ENCODE measurements at regions not wholly inside any gene's neighbourhood (a gene's known extent, or its start where the extent isn't known, plus 50 kb on each side); places are given as distances from the start of the nearest gene placed in this dataset.
"Not testable (repeated sequence)": the region's sequence is repeated elsewhere in the genome, so short reads cannot be mapped to it uniquely, and the experiment has no call there.

DNA sequence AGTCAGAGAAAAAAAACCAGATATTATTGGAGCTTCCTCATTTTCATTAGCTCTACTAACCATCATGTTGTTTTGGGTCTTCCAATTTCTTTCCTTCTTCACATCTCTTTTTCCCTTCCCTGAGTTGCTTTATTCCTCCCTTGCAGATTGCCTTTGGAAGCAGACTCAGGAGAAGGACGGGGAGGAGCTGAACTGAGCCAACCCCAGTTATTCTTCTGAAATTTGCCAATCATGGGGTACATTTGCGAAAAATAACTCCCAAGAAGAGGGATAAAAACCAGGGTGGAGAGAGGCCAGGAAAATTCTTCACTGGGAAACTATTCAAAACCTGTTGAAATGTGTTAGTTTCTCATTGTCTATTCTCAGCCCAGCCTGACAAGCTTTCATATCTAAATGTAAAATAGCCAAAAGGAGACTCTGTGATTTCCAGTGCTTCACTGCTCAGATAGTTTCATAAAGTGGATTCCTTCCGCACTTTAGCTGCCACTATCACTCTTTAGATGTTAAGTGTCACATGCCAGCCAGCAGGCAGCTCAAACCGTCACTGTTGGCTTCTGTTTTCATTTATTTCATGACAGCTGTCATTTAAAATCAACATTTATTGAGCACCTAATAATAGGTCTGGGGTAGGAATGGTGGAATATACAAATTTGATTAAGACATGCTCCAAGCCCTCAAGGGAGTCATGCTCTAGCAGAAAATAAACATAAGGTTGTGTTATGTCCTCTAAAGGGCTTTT is 204.5 kb downstream of the SREK1 start:
- no peak for DNase-seq (ENCODE audit: low read depth, low spot score)

DNA sequence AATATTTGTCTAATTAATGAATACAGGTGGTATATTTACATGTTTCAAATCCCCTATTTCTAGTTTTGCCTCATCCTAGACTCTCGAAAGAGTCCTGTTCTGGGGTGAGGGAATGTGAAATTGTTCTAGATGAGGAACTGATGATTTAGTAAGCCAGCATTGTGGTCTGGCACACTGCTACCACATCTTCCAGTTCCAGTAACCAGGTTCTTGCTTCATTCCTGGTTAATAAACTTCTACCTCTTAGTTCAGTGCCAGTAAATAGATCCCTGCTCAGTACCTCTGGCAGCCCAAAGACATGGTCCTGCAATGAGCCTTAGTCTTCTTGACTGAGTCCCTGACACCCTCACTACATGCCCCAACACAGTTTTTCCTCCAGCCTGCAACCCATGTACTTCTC is 207.7 kb downstream of the SREK1 start:
- DNase-seq (ENCODE audit: low read depth, low spot score) = peak; percentile 21

DNA sequence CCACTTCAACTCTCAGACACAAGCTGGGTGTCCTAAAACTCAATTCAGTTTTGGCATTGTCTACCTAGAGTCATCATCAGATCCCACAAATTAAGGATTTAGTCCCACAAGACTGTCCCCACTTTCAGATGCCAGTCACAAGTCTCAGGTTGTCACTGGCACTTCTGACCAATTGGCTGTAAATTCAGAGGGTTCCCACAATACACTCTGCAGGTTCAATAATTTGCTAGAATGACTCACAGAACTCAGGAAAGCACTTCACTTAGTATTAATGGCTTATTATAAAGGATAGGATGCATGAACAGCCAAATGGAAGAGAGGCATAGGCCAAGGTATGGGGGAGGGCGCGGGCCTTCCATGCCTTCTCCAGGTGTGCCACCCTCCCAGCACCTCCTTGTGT is 209.1 kb downstream of the SREK1 start:
- no peak for DNase-seq (ENCODE audit: low read depth, low spot score)

DNA sequence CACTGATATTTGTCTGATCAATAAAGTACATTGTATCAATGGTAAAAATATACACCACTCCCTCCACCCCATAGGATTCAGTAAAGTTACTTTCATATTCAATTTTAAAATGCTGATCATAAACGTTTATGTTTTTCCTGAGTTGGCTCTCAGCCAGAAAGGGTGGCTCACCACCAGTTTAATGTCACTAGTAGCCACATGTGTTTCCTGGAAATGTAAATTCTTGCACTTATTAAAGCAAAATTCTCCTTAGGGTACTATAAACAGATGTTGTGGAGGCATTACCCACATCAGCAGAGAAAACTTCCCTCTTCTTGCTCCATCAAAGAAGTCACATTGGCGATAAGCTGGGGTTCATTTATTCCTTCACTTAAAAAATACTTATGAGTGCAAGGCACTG is 210.3 kb downstream of the SREK1 start:
- no peak for DNase-seq (ENCODE audit: low read depth, low spot score)

DNA sequence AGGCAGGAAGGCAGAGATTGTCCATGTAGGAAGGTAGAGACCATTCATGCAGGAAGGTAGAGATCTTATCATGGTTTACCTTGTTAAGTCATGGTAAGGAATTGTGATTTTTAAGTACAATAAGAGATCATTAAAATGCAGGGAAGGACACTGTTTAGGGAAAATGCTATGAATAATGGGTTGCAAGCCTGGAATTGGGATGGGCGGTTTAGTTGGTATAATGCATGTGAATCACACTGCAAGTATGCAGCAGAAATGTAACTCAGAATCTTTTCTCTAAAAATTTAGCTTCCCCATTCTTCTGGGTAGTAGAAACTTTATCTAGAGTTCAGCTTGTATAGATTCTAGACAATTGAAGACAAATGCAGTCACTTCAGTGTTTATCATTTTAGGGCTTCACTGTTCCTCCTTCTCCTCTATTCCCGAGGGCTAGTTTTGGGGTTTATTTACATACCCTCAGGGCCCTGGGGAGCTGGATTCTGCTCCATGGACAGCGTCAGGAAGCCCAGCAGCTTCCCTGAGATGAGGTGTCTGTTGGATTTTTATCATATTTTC is 212.0 kb downstream of the SREK1 start:
- DNase-seq (ENCODE audit: low read depth, low spot score) = peak; percentile 63

DNA sequence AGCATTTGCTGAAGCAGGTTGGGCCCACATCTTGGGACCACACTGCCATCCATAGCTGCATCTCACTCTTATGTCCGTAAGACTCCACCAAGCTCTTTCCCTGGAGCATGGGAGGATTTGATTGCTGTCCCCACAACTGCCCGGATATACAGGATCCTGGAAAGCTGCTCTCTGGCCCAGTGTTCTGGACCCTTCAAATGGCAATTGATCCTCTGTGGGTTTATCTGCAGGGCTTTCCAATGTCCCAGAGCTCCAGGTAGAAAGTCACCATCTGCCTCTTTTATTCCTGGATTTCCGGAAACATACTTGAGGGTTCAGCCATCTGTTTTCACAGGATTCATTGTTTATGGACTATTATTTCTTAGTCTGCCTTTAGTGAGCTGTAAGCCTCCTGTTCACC is 214.6 kb downstream of the SREK1 start:
- no peak for DNase-seq (ENCODE audit: low read depth, low spot score)

DNA sequence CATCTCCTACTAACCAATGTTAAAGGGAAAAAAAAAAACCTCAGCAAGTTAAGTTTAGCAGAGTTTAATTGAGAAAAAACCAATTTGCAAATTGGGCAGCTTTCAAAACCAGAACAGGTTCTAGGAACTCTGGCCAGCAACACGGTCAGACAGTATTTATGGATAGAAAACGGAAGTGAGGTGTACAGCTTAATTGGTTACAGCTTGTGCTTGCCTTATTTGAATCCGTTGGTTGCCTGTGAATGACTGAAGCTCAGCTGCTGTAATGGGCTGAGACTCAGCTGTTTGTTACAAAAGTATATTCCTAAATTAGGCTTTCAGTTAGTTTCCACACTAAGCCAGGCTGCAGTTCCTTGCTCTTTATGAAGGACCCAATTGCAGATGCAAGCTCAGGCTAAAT is 217.0 kb downstream of the SREK1 start:
- DNase-seq (ENCODE audit: low read depth, low spot score) = no peak

DNA sequence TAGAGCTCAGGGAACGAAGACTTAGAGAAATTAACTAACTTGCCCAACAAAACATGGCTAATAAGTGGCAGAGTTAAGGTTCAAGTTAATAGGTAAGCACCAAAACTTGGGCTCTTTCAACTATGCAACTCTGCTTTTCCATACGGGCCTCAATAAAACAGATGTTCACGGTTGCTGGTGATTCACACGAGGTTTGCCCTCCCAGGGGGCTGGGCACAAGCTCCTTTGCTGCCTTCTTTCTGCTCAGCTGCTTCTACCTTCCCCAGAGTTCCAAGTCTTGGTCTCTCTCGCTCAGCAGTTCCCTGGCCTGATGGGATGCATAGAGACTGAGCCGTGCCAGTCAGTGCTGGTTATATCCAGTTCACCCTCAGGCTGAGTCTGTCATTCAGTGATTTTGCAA is 217.9 kb downstream of the SREK1 start:
- DNase-seq (ENCODE audit: low read depth, low spot score) = no peak

DNA sequence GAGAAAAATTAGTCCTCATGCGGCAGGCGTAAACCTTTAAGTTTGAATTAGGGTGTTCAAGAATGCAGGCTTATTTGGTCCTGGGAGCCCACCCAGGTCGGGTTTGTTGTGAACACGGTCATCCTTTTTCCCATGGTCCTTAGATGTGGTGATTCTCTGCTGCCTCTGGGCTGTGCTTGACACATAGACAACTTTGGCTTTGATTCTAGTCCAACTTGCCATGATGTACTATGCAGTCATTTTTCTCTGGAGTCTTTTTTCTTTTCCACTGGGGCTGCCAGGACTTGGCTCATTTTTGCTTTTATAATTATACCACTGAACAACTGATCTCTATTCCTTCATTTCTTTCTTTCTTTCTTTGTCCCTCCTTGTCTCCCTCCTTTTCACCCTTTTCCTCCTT is 218.6 kb downstream of the SREK1 start:
- DNase-seq (ENCODE audit: low read depth, low spot score) = peak; percentile 28

DNA sequence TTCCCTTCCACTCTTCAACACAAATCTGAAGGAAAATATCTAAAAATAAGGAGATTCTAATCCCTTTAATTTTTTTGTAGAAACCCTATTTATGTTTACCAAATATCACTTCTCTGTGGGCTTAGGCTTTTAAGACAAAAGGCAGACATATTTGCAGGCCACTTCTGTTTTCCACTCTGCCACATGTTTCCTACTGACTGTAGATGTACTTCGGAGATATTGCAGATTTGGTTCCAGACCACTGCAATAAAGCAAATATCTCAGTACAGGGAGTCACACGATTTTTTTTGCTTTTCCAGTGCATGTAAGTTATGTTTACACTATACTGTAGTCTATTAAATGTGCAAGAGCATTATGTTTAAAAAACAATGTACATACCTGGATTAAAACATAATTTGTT is 219.0 kb downstream of the SREK1 start:
- DNase-seq (ENCODE audit: low read depth, low spot score) = no peak

DNA sequence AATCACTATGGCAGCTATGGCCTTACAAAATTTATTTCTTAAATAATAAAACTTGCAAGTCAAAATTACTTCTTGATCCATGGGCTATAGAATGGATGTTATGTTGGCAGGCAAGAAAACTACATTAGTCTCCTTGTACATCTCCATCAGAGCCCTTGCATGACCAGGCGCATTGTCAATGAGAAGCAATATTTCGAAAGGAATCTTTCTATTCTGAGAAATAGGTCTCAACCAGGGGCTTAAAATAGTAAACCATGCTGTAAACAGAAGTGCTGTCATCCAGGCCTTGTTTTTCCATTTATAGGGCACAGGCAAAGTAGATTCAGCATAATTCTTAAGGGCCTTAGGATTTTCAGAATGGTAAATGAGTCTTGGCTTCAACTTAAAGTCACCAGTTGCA is 220.1 kb downstream of the SREK1 start:
- no peak for DNase-seq (ENCODE audit: low read depth, low spot score)

DNA sequence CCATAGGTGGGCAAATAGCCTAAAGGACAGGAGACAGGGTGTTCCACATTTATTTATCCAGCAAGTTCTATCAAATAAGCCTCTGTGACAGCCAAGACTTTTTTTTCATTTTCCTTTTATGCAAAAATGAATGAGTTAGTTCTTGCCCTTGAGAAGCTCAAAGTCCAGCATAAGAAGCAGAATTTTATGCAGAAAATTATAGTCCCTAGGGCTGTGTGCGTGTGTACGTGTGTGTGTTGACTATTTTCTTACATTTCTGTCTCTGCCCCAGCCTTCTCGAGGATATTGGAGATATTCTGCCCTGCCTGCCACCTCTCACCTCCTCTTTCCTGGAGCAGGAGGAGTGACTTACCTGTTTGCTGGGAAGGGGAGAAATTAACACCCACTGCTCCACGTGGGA is 221.9 kb downstream of the SREK1 start:
- no peak for DNase-seq (ENCODE audit: low read depth, low spot score)

DNA sequence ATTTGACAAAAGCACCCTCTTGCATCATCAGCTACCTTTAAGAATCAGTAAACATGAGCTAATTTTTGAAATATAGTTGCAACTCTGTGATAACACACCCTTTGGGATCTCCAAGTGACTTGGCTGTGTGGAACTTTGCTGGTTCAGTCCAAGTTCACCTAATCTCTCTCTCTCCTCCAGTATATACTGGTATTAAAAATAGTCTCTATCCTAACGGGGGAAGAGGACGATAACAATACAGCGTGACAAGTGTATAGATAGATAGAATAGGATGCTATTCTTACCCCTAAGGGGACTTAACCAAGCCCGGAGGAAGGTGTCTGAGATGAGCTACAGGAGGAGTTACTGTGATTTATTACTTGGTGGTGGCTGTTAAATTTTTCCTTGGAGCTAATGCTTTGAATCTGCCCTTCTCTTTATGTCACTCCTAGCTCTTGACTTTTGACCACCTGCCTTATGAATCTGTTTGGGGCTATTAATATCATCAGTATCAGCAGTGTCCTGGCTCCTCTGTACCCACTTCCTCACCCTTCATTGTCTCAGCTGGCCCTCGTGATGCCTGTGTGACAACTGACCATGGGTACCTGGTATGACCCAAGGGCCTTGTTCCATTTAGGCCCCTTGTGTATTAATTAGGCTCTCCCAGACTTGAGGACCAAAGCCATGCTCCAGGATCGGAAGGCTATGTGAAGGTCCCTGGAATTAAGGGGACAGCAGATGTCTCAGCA is 223.9 kb downstream of the SREK1 start:
- DNase-seq (ENCODE audit: low read depth, low spot score) = no peak

DNA sequence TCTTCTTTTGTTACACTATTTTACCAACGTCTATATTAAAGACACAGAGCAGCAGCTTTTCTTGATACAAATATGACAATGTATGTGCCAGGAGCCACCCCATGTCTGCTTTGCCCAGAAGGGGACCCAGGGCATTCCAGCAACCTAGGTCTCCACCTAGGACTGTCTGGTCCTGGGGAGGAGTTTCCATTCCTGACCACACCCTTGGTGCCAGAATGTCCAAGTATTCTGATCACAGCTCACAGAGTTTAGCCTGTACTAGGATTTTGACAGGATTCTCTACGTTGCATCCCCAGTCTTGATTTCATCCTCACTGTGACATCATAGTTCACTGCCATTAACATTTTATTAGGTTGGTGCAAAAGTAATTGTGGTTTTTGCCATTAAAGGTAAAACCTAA is 224.7 kb downstream of the SREK1 start:
- DNase-seq (ENCODE audit: low read depth, low spot score) = no peak

DNA sequence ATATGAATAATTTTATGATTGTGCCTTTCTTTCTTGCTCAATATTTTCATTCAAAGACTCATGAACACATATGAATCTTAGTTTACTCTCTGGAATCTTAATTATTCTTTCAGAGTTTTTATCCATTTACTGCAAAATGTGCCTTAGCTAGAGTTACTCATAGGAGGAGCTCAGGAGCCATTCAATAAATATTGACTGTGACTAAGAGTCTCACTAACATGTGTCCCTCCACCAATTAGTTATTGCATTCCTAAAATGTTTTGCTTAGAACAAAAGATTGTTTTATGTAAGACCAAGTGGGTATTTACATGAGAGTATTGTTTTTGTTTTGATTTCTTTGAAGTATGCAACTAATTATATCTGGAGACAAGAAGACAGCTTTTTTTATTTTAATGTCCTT is 218.4 kb upstream of the MAST4 start:
- DNase-seq (ENCODE audit: low read depth, low spot score) = no peak

DNA sequence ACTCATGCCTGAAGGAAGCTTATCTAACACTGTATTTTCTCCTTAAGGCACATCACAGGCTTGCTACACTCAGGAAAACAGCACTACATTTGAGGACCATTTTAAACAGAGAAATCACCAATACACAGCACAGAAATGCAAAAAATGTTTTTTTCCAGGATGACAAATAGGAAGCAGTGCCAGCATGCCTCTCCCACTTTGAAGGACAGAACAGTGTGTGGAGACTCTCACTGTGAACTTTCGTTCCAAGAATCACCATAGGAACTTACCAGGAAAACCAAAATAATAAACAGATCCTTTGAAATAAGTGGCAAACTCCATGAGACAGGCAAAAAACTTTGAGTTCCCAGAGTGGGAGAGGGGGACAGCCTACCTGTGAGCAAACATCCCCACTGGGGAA is 217.8 kb upstream of the MAST4 start:
- peak; percentile 25 for DNase-seq (ENCODE audit: low read depth, low spot score)

DNA sequence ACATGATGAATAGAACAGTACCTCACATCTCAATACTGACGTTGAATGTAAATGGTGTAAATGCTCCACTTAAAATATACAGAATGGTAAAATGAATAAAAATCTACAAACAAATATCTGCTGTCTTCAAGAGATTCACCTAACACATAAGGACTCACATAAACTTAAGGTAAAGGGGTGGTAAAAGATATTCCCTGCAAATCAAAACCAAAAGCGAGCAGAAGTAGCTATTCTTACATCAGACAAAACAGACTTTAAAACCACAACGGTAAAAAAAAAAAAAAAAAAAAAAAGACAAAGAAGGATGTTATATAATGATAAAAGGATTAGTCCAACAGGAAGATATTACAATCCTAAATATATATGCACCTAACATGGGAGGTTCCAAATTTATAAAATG is 214.0 kb upstream of the MAST4 start:
- DNase-seq (ENCODE audit: low read depth, low spot score) = no peak

DNA sequence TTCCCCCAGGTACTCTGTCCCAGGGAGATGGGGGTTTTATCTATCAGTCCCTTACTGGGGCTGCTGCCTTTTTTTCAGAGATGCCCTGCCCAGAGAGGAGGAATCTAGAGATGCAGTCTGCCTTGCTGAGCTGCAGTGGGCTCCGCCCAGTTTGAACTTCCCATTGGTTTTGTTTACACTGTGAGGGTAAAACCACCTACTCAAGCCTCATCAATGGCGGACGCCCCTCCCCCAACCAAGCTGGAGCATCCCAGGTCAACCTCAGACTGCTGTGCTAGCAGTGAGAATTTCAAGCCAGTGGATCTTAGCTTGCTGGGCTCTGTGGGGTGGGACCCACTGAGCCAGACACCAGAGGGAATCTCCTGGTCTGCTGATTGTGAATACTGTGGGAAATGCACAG is 191.0 kb upstream of the MAST4 start:
- not testable (repeated sequence) for DNase-seq (ENCODE audit: low read depth, low spot score)

DNA sequence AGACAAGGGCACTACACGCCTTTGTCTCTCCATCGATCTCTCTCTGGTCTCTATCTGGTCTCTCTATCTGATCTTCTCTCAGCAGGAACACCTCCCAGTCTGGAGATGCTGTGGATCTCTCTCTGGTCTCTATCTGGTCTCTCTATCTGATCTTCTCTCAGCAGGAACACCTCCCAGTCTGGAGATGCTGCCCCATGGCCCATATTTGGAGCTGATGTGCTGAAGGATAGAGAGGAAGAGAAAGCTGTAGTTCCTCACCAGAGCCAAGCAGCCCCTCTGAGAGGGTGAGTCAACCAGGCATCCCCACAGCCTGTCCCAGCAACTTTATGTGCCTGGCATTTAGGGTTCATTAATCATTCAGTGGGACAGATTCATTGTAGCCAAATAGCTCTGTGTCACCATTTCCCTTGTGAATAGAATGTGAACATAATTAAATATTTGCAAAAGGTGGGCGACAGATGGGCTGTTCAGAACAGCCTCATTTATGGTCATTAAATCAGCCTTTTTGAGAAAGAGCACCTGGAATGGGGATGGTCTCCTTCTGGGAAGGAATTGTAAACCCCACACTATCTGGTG is 189.3 kb upstream of the MAST4 start:
- DNase-seq (ENCODE audit: low read depth, low spot score) = peak; percentile 66

DNA sequence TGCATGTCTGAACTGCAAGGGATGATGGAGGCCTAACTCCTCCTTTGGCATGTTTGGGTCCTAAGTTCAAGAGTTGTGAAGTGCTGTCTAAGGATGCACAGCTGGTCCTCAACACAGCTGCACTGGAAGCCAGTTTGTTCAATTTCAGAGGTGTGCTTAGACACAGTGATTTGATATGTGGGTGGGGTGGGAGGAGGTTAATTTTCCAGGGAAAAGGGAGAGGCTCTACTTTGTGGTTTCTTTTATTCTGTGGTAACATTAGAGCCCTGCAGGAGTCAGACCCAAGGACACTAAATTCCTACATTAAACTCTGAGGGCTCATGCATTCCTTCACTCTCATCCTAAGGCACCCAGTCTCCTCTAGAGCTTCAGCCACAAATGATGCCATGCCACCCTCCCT is 188.4 kb upstream of the MAST4 start:
- DNase-seq (ENCODE audit: low read depth, low spot score) = no peak

DNA sequence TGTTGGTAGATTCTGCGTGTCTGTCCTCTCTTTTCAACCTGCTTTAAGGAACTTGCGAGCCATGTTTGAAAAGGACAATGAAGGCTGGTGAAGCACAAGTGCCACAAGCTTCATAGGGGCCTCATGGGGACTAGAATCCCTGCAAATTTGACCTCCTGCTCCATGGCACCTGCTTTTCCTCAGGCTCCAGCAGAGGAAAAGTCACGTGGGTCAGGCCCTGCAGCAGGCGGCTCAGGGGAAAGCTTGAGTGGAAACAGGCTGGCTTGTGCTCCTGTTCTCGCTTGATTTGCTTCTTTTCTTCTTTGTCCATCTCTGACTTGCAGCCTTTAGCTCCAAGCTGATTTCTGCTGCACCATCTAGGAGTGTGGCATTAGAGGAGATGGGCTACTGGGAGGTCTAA is 187.6 kb upstream of the MAST4 start:
- no peak for DNase-seq (ENCODE audit: low read depth, low spot score)

DNA sequence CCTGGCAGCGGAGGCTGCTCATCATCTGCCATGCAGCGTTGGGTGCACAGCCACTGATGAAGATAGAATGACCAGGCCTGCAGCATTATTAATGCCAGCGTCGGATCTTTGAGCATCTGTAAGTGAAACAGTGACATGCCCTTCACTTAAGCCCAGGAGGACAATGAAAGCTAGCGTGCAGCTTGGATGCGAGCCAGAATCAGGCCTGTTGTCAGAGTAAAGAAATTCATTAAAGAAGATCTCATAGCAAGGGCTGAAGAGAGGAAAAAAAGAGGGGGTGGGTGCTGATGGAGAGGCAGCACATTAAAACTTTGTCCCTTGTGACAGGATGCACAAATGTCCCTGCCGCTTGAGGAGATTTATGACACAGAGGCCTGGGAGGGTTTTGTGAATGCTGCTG is 186.1 kb upstream of the MAST4 start:
- no peak for DNase-seq (ENCODE audit: low read depth, low spot score)

DNA sequence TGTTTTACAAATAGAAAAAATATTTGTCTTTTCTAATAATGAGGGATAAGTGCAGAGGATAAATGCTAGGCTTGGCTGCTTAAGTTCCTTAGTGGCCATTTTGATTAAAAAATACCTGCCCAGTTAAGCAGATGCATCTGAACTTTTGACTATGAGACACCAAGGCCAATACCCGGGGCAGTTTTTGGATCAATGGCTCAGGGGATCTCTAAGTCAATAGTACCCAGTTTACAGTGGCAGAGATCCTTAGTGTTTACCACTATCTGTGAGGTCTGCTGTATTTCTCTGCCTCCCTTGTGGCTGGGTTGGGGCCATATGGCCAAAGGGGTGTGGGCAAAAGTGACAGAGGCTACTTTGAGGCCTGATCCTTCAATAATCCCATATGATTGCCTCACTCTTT is 184.5 kb upstream of the MAST4 start:
- no peak for DNase-seq (ENCODE audit: low read depth, low spot score)
